Mammary epithelial cell (primary cell): ENCODE measurements at regions not wholly inside any gene's neighbourhood (a gene's known extent, or its start where the extent isn't known, plus 50 kb on each side); places are given as distances from the start of the nearest gene placed in this dataset.

Source experiments
- CTCF ChIP-seq, 2 donors: IDR thresholded peaks in 1 of 2; conservative IDR thresholded peaks in 1 of 2; 2 replicates each; pipeline ENCODE4 v1.5.1; 2011 to 2012; ENCODE audit warnings: inconsistent platforms in 2 of 2, low read length in 2 of 2, mild to moderate bottlenecking in 2 of 2, control low read depth in 1 of 2, low read depth in 1 of 2; ENCODE audit not compliant: insufficient read depth in 1 of 2; ENCODE audit errors: extremely low read depth in 1 of 2
- EZH2 ChIP-seq: IDR thresholded peaks from 2 replicates; pipeline ENCODE4 v1.6.1; 2012; ENCODE audit warnings: low read length, inconsistent platforms, borderline replicate concordance

DNA sequence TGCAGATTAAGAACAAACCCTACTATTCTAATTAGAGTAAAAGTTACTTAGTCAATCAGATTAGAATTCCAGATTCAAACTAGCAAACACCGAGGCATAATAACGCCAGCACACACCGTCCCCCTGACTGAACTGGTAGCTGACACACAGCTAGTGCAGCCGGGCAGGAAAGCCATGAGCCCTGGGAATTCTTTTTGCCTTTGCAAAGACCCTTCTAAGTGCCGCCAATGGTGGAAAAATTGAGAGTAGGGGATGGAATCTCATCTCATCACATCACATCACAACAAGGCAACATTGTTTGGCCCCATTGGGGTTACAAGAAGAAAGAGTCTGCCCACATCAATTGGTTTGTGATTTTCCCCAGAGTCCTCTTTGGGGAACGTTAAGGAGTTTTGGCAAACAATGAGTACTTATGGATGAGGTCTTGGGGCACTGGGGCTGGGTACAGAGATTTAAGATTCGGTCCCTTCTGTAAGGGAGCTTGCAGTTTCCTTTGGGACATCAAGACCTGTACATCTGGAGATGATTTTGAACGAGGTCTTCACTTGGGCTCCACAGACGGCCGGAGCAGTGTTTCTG, 120.4 kb upstream of the MEF2A start:
- TF ChIP-seq CTCF (conservative IDR thresholded peaks at IDR 0.05 in 1 of 2, IDR thresholded peaks at IDR 0.05 in 1 of 2; ENCODE audit: extremely low read depth in 1 of 2, insufficient read depth in 1 of 2, low read depth in 1 of 2, low read length in 2 of 2) = no peak
- no peak for TF ChIP-seq EZH2
